ENCODE measurements at regions not wholly inside any gene's neighbourhood (a gene's known extent, or its start where the extent isn't known, plus 50 kb on each side); places are given as distances from the start of the nearest gene placed in this dataset.

DNA sequence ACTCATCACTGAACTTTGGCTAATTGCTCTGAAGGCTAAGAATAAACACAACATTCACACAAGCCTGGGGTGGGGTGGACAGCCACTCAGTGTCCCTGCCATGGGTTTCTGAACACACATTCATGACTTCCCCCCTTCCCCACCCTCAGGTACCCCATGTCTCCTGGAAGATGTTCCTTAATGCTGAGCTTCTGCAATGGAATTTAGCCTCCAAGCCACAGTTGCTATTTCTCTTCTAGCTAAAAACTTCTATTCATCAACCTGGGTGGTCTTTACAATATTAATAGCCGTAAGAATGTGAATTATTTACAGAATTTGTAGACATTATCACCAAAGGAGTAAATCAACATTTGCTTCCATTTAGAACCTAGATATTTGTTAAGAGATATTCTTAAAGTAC, 175.1 kb downstream of the ACKR3 start:
- no peaks in the 10 kb centered on the region for H3K4me1 ChIP-seq (ENCODE audit: control insufficient read depth, insufficient read depth, low read length)
- no peaks in the 10 kb centered on the region for H3K36me3 ChIP-seq (ENCODE audit: control insufficient read depth, insufficient read depth, low read length)
- WGBS (ENCODE audit: insufficient coverage, low lambda C conversion rate) = no CpG with 5 or more reads among the region's 1 CpG
- no peak overlapping the region for H3K27ac ChIP-seq (ENCODE audit: low read length)
- no peaks in the 10 kb centered on the region for H3K9me3 ChIP-seq (ENCODE audit: control insufficient read depth, low read depth, low read length)
- no peak for DNase-seq
- H3K27me3 ChIP-seq (ENCODE audit: control insufficient read depth, insufficient read depth, low read length) = no peaks in the 10 kb centered on the region
- H3K4me3 ChIP-seq (ENCODE audit: low read length) = no peak overlapping the region

DNA sequence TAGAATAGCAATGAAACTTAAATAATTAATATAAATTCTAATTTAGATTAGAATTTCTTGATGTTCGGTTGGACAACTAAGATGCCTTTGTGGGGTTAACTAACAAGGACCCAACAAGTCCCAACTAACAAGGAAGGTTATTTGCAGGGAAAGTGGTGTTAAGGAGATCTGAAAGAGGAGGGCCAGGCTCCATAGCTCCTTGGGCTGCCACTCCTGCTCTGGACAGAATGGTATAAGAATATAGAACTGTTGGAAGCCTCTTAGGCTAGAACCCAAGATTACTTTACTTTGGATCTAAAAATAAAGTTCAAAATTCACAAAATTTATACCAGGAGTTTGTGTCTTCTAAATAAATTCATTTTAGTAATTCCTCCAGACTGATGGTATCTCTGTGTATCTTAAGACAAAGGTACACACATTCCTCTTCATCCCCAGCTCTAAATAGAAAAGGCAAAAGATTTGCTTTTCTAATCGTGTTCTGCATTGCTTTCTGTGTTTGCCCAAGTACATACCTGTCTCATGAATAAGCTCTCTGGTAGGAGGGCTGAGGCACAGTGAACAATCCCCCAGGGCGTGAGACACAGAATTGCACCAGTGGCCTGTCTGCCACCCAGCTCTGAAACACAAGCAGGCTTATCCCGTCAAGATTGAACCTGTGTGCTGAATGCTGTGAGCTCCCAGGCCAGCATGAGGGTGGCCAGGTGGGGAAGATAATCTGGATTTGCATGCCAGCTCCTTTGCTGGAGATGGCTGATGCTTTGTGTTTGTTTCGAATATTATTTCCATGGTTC, 176.0 kb downstream of the ACKR3 start:
- H3K4me1 ChIP-seq (ENCODE audit: control insufficient read depth, insufficient read depth, low read length) = no peaks in the 10 kb centered on the region
- no peaks in the 10 kb centered on the region for H3K9me3 ChIP-seq (ENCODE audit: control insufficient read depth, low read depth, low read length)
- no peak overlapping the region for H3K4me3 ChIP-seq (ENCODE audit: low read length)
- no peak overlapping the region for H3K27ac ChIP-seq (ENCODE audit: low read length)
- peak in 1 of 2 donors; percentile 20 for DNase-seq
- WGBS (ENCODE audit: insufficient coverage, low lambda C conversion rate) = no CpG with 5 or more reads among the region's 5 CpGs
- H3K36me3 ChIP-seq (ENCODE audit: control insufficient read depth, insufficient read depth, low read length) = no peaks in the 10 kb centered on the region
- no peaks in the 10 kb centered on the region for H3K27me3 ChIP-seq (ENCODE audit: control insufficient read depth, insufficient read depth, low read length)

- H3K4me1 ChIP-seq (ENCODE audit: control insufficient read depth, insufficient read depth, low read length) = no peaks in the 10 kb centered on the region
- DNase-seq = no peak
- WGBS (ENCODE audit: insufficient coverage, low lambda C conversion rate) = no CpG with 5 or more reads among the region's 11 CpGs
- no peaks in the 10 kb centered on the region for H3K9me3 ChIP-seq (ENCODE audit: control insufficient read depth, low read depth, low read length)
- H3K4me3 ChIP-seq (ENCODE audit: low read length) = no peak overlapping the region
- H3K27me3 ChIP-seq (ENCODE audit: control insufficient read depth, insufficient read depth, low read length) = no peaks in the 10 kb centered on the region
- H3K36me3 ChIP-seq (ENCODE audit: control insufficient read depth, insufficient read depth, low read length) = no peaks in the 10 kb centered on the region
- no peak overlapping the region for H3K27ac ChIP-seq (ENCODE audit: low read length)
Observed at GRCh38 chr2:236746833-236747232, 177.2 kb downstream of the ACKR3 start.

- no peaks in the 10 kb centered on the region for H3K36me3 ChIP-seq (ENCODE audit: control insufficient read depth, insufficient read depth, low read length)
- H3K4me1 ChIP-seq (ENCODE audit: control insufficient read depth, insufficient read depth, low read length) = no peaks in the 10 kb centered on the region
- WGBS (ENCODE audit: insufficient coverage, low lambda C conversion rate) = no CpG with 5 or more reads among the region's 7 CpGs
- DNase-seq = no peak
- no peaks in the 10 kb centered on the region for H3K9me3 ChIP-seq (ENCODE audit: control insufficient read depth, low read depth, low read length)
- no peaks in the 10 kb centered on the region for H3K27me3 ChIP-seq (ENCODE audit: control insufficient read depth, insufficient read depth, low read length)
- no peak overlapping the region for H3K27ac ChIP-seq (ENCODE audit: low read length)
- H3K4me3 ChIP-seq (ENCODE audit: low read length) = no peak overlapping the region
Observed at GRCh38 chr2:236747426-236747825, 177.8 kb downstream of the ACKR3 start.

GRCh38 chr2:236747925-236748324, 178.3 kb downstream of the ACKR3 start:
- DNase-seq = no peak
- Histone ChIP-seq H3K27me3 (ENCODE audit: control insufficient read depth, insufficient read depth, low read length) (no peaks in the 10 kb centered on the region), H3K4me1 (ENCODE audit: control insufficient read depth, insufficient read depth, low read length) (no peaks in the 10 kb centered on the region), H3K4me3 (ENCODE audit: low read length) (no peak overlapping the region), H3K27ac (ENCODE audit: low read length) (no peak overlapping the region), H3K36me3 (ENCODE audit: control insufficient read depth, insufficient read depth, low read length) (no peaks in the 10 kb centered on the region), H3K9me3 (ENCODE audit: control insufficient read depth, low read depth, low read length) (no peaks in the 10 kb centered on the region)
- no CpG with 5 or more reads among the region's 5 CpGs for WGBS (ENCODE audit: insufficient coverage, low lambda C conversion rate)

- H3K9me3 ChIP-seq (ENCODE audit: control insufficient read depth, low read depth, low read length) = no peaks in the 10 kb centered on the region
- H3K36me3 ChIP-seq (ENCODE audit: control insufficient read depth, insufficient read depth, low read length) = no peaks in the 10 kb centered on the region
- no peak for DNase-seq
- H3K27me3 ChIP-seq (ENCODE audit: control insufficient read depth, insufficient read depth, low read length) = no peaks in the 10 kb centered on the region
- WGBS (ENCODE audit: insufficient coverage, low lambda C conversion rate) = 100% methylated on average over 1 of the region's 9 CpGs
- H3K4me3 ChIP-seq (ENCODE audit: low read length) = no peak overlapping the region
- H3K4me1 ChIP-seq (ENCODE audit: control insufficient read depth, insufficient read depth, low read length) = no peaks in the 10 kb centered on the region
- no peak overlapping the region for H3K27ac ChIP-seq (ENCODE audit: low read length)
Observed at GRCh38 chr2:236748385-236748784, 178.8 kb downstream of the ACKR3 start.

GRCh38 chr2:236748801-236749200, 179.2 kb downstream of the ACKR3 start:
- Histone ChIP-seq H3K4me1 (ENCODE audit: control insufficient read depth, insufficient read depth, low read length) (no peaks in the 10 kb centered on the region), H3K36me3 (ENCODE audit: control insufficient read depth, insufficient read depth, low read length) (no peaks in the 10 kb centered on the region), H3K27ac (ENCODE audit: low read length) (no peak overlapping the region), H3K4me3 (ENCODE audit: low read length) (no peak overlapping the region), H3K9me3 (ENCODE audit: control insufficient read depth, low read depth, low read length) (no peaks in the 10 kb centered on the region), H3K27me3 (ENCODE audit: control insufficient read depth, insufficient read depth, low read length) (no peaks in the 10 kb centered on the region)
- DNase-seq = no peak
- WGBS (ENCODE audit: insufficient coverage, low lambda C conversion rate) = no CpG with 5 or more reads among the region's 7 CpGs

- no peaks in the 10 kb centered on the region for H3K36me3 ChIP-seq (ENCODE audit: control insufficient read depth, insufficient read depth, low read length)
- H3K9me3 ChIP-seq (ENCODE audit: control insufficient read depth, low read depth, low read length) = no peaks in the 10 kb centered on the region
- no peak overlapping the region for H3K27ac ChIP-seq (ENCODE audit: low read length)
- no CpG with 5 or more reads among the region's 4 CpGs for WGBS (ENCODE audit: insufficient coverage, low lambda C conversion rate)
- no peak overlapping the region for H3K4me3 ChIP-seq (ENCODE audit: low read length)
- no peaks in the 10 kb centered on the region for H3K4me1 ChIP-seq (ENCODE audit: control insufficient read depth, insufficient read depth, low read length)
- no peaks in the 10 kb centered on the region for H3K27me3 ChIP-seq (ENCODE audit: control insufficient read depth, insufficient read depth, low read length)
- no peak for DNase-seq
Observed at GRCh38 chr2:236749346-236749745, 179.7 kb downstream of the ACKR3 start.

- Histone ChIP-seq H3K27ac (ENCODE audit: low read length) (no peak overlapping the region), H3K4me1 (ENCODE audit: control insufficient read depth, insufficient read depth, low read length) (no peaks in the 10 kb centered on the region), H3K4me3 (ENCODE audit: low read length) (no peak overlapping the region), H3K36me3 (ENCODE audit: control insufficient read depth, insufficient read depth, low read length) (no peaks in the 10 kb centered on the region), H3K27me3 (ENCODE audit: control insufficient read depth, insufficient read depth, low read length) (no peaks in the 10 kb centered on the region), H3K9me3 (ENCODE audit: control insufficient read depth, low read depth, low read length) (no peaks in the 10 kb centered on the region)
- 100% methylated on average over 6 of the region's 11 CpGs for WGBS (ENCODE audit: insufficient coverage, low lambda C conversion rate)
- no peak for DNase-seq
Observed at GRCh38 chr2:236752096-236752495, 182.5 kb downstream of the ACKR3 start.

DNA sequence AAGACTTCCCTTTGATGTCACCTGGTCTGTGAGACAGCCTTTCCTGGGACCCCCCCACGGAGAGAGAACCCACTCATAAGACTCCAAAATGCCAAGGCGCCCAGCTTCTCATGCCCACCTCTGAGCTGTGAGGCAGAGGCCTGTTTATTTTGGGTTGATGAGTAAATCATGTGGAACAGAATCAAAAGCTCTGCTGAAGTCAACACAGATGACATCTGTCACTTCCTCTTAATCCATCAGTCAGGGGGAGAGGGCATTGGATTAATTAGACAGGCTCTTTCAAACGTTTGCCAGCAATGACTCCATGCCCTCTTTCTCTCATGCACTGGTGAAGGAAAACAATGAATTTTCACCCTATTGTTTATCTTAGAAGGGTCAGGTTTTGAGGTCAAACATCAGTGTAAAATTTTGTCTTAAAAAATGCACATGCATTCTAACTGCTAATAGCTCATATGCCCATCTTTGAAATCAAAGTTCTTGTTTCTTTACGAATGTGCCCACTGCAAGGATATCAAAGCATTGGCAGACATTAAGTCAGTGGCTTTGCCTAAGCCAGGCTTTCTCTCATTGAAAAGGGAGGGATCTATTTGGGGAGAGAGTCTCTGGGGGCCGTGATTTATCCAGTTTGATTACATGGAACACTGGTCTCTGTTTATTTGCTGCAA, 184.1 kb downstream of the ACKR3 start:
- no peak for DNase-seq
- Histone ChIP-seq H3K4me1 (ENCODE audit: control insufficient read depth, insufficient read depth, low read length) (peaks cover 8% of the 10 kb centered on the region), H3K4me3 (ENCODE audit: low read length) (no peak overlapping the region), H3K27ac (ENCODE audit: low read length) (no peak overlapping the region), H3K27me3 (ENCODE audit: control insufficient read depth, insufficient read depth, low read length) (no peaks in the 10 kb centered on the region), H3K36me3 (ENCODE audit: control insufficient read depth, insufficient read depth, low read length) (no peaks in the 10 kb centered on the region), H3K9me3 (ENCODE audit: control insufficient read depth, low read depth, low read length) (no peaks in the 10 kb centered on the region)
- 55% methylated on average over 2 of the region's 5 CpGs for WGBS (ENCODE audit: insufficient coverage, low lambda C conversion rate)
